ENCODE measurements at regions not wholly inside any gene's neighbourhood (a gene's known extent, or its start where the extent isn't known, plus 50 kb on each side); places are given as distances from the start of the nearest gene placed in this dataset.
"Not testable (repeated sequence)": the region's sequence is repeated elsewhere in the genome, so short reads cannot be mapped to it uniquely, and the experiment has no call there.

DNA sequence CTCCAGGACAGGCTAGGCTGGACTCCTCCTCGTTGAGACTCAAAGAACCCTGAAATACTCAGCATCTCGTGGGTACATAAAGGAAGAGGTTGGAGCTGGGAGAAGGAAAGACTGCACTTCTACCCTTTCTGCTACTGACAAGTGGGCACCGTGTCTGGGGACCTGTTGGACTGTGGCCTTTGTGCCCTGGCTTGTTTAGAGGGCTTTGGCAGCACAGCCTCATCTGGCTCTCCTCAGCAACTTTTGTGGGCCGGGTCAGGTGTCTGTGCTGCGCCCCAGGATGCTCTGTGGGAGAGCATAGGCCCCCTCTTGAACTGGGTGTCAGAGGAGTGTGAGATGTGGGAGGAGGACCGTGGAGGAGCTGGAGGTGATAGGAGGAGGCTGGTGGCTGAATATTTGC lies 142.4 kb downstream of the FCRL5 start:
- intact Hi-C loops (cut with micrococcal nuclease): no loop called here

GRCh38 chr1:157407917-157408525 lies 144.3 kb downstream of the FCRL5 start:
- intact Hi-C loops (cut with micrococcal nuclease): no loop called here

DNA sequence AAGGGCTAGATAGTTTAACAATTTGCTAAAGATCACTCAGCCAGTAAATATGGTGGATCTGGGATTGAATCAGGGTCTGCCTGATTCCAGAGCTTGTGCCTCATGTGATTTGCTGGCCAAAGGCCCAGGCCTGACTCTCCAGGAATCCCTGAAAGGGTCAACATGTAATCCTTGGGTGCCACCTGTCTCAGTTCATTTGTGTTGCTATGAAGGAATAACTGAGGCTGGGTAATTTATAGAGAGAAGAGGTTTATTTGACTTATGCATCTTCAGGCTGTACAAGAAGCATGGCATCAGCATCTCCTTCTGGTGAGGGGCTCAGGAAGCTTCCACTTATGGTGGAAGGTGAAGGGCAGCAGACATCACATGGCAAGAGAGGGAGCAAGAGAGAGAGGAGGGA lies 144.9 kb downstream of the FCRL5 start:
- intact Hi-C loops (cut with micrococcal nuclease): no loop called here

- intact Hi-C loops (cut with micrococcal nuclease): no loop called here
Observed at GRCh38 chr1:157405662-157406061, 146.7 kb downstream of the FCRL5 start.

DNA sequence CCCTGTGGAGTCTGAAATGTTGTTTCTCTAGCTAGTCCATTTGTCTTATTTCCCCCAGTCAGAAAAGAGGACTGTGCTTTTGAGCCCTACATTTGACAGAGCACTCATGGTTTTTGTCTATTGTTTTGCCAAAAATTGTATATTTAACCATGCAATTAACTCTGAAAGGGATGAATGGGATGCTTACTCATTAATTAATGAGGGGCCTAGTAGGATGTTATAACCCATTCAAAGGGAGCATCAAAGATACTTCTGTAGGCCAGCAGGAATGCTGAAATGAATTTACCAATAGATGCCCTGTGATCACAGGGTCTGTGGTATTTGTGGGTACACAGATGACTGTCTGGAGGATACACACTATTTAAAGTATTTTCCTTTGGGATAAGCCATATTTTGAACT lies 147.7 kb downstream of the FCRL5 start:
- intact Hi-C loops (cut with micrococcal nuclease): no loop called here

- intact Hi-C loops (cut with micrococcal nuclease): no loop called here
Observed at GRCh38 chr1:157404063-157404501, 148.2 kb downstream of the FCRL5 start.

DNA sequence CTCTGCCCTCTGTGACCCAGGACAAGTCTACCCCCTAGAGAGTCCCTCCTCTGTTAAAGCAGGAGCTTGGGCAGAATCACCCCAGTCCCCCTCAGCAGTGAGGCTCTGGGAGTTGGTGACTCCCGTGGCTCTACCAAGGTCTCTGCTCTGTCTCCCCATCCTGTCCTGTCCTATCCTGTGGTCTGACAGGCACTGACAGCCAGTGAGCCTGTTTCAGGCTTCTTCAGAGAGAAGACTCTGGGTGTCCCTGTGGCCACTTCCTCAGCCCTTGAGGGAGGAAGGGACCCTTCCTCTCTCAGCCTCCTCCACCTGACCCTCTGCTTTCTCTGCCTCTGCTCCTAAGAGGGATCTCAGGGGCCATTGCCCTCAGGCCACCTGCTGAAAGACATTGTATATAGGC lies 148.7 kb downstream of the FCRL5 start:
- intact Hi-C loops (cut with micrococcal nuclease): no loop called here

DNA sequence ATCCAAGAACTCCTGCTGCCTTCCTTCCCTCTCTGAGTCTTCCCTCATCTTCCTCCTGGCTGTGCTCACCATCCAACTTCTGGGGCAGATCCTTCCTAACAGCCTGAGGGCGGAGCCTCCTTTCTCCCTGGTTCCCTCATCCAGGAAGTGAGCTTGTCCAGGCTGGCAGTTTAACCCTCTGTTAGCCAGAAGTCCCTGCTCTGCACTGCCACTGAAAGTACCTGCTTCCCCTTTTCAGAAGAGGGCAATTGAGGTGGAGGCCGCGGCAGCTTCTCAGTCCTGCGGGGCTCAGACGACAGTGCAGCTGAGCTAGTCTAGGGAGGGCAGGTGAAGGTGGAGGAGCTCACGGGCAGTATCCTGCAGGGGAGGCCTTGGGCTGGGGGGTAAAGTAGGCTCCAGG lies 149.1 kb downstream of the FCRL5 start:
- intact Hi-C loops (cut with micrococcal nuclease): no loop called here

DNA sequence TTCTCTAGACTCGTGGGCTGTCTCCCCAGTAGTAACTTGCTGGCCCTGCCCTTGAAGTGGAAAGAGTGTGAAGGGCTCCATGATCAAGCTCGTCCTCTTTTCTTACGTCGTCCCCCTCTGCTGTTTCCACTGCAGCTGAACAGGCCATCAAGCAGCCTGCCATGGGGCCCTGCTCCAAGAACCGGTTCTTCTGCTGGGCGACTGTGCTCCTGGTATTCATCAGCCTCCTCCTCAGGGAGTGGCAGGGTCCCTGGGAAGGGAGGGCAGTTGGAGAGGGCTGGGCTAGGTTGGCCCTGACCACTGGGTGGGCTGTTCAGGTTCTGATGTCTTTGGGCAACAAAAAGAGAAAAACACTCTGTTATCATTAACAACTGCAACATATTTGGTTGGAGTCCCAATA lies 151.5 kb downstream of the FCRL5 start:
- intact Hi-C loops (cut with micrococcal nuclease): no loop called here

- intact Hi-C loops (cut with micrococcal nuclease): no loop called here
Observed at GRCh38 chr1:157399984-157400382, 152.3 kb downstream of the FCRL5 start.

DNA sequence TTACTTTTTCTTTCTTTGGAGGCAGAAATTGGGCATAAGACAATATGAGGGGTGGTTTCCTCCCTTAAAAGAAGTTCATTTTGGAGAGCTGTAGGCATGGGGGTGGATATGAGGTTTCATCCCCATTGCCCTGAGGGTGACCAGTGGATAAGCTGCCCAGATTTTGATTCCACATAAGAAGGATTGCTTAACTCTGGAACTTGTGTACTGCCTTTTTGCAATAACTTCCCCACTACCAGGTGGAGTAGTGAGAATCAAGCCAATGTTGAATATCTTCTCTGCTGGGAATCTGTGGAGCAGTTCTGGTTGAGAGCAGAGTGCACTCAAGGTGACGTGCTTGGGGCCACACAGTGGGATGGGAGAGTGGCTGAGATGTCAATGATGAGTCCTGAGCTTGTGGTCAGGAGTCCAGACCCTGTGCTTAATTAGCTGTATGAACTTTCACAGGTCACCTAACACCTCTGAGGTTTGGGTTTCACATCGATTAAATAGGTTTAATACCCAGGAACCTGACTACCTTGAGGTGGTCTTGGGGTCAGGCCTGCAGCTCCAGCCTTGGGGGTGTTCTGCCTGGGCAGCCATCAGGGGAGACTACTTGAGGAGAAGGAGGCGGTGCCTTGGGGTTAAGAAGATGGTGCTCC lies 152.9 kb downstream of the FCRL5 start:
- intact Hi-C loops (cut with micrococcal nuclease): no loop called here

- intact Hi-C loops (cut with micrococcal nuclease): no loop called here
Observed at GRCh38 chr1:157390651-157391050, 161.7 kb downstream of the FCRL5 start.

DNA sequence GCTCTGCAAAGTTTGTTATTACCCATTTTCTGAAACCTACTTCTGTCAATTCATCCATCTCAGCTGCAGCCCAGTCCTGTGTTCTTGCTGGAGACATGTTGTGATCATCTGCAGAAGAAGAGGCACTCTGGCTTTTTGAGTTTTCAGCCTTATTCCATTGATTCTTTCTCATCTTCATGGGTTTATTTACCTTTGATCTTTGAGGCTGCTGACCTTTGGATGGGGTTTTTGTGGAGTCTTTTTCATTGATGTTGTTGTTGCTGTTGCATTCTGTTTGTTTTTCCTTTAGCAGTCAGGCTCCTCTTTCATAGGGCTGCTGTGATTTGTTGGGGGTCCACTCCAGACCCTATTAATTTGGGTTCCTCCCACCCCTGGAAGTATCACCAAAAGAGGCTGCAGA lies 164.3 kb downstream of the FCRL5 start:
- intact Hi-C loops (cut with micrococcal nuclease): no loop called here

DNA sequence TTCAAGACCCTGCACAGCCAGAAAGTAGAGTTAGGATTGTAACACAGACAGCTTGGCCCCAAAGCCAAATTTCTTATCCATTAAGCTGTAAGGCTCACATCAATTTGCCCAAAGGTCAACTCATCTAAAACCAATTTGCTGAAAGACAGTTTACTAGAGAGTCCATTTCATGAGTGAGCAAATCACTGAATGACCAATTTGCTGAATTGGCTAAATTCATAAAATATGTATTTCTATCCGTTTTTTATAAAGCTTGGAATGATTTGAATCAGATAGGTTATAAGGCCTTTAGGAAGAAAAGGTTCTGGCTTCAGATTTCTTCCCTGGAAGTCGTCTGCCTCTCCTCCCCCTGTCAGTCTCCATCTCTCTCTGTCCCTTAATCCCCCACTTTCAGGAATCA lies 168.1 kb downstream of the FCRL5 start:
- intact Hi-C loops (cut with micrococcal nuclease): no loop called here

GRCh38 chr1:157382351-157382750 lies 170.0 kb downstream of the FCRL5 start:
- intact Hi-C loops (cut with micrococcal nuclease): no loop called here

DNA sequence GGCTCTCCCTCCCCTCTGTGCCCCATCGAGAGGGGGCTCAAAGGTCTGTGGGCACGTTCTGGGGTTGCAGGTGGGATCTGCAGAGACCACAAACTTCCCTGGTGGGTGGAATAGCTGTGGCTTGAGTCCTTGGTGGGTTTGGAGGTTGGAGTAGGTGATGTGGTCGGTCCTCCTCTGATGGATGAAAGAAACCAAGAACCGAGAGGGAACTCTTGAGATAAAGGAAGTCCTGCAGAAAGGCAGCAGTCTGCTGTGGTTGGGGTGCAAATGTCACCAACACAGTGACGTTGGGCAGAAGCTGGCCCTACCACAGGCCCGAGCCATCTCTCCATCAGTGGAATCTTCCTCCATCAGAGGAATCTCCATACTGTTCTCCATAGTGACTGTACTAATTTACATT lies 171.8 kb downstream of the FCRL5 start:
- intact Hi-C loops (cut with micrococcal nuclease): no loop called here

DNA sequence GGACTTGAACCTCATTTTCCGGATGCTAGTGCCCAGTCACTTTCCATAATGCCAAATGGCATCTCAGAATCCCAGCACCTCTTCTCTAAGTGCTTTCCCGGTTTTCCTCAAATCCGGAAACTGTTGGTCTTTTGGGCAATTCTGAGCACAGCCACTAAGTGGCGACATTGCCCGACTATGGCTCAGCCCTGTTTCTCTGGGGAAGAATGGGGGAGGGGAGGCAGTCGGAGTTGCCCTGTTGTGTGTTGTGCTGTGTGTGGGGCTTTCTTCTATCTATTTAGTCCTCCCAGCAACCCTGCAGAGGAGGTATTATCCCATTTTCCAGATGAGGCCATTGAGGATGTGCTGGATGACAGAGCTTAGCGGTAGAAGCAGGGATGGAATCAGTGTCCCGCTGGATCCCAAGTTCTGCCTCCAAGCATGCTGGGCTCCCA lies 175.0 kb downstream of the FCRL5 start:
- intact Hi-C loops (cut with micrococcal nuclease): not testable (repeated sequence)

DNA sequence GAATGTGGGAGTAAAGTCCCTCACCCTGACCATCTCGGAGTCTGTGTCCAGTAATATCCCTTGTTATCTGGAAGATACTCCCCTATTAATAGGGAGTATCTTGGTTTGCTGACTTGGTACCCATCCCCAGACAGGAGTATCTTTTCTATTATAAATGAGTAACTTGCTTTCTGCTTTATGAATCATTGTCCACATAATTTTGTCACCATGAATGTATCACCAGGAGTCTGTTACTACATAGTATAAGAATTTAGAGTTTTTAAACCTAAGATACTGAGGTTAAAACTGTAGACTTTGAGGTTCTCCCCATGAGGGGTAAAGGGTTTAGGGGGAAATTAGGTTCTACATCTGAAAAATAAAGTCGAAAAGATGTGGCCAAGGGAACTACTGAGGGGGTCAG lies 175.6 kb downstream of the FCRL5 start:
- intact Hi-C loops (cut with micrococcal nuclease): no loop called here

DNA sequence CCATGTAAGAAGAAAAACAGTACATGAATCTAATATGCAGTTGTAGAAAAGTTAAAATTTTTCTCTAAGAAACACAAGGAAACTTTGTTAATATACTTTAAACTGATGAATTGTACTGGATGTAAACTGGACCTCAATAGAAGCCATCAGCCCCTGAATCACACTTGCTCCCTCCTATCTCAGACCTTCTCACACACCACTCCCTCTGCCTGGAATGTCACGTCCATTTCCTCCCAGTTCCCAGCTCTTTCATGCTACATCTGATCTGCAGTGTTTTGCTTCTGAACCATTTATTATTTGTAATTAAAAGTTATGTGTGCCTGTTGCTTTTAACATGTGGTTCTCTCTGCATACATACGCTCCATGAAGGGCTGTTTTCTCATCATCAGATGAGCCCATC lies 180.0 kb downstream of the FCRL5 start:
- intact Hi-C loops (cut with micrococcal nuclease): not testable (repeated sequence)

DNA sequence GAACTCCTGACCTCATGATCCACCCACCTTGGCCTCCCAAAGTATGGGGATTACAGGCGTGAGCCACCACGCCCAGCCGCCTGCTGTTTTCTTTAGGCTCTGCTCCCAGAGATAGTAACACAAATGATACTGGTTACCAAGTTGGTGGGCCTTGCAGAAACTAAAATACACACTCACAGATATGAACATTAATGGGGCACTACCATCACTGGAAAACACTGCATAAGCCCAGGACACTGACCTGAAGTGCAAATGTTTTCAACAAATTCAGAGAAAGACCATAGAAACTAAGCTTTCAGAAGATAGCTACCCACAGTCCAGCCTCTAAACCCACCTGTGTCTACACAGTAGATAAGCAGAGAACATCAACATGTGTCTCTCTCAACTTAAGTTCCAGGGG lies 180.5 kb downstream of the FCRL5 start:
- intact Hi-C loops (cut with micrococcal nuclease): loop anchor here (2.0 kb wide), 1 partner anchor 117 kb away; no protein-coding TSS in a partner anchor

- intact Hi-C loops (cut with micrococcal nuclease): loop anchor here (2.0 kb wide), 1 partner anchor 118 kb away; no protein-coding TSS in a partner anchor
Observed at GRCh38 chr1:157371221-157371620, 181.1 kb downstream of the FCRL5 start.

DNA sequence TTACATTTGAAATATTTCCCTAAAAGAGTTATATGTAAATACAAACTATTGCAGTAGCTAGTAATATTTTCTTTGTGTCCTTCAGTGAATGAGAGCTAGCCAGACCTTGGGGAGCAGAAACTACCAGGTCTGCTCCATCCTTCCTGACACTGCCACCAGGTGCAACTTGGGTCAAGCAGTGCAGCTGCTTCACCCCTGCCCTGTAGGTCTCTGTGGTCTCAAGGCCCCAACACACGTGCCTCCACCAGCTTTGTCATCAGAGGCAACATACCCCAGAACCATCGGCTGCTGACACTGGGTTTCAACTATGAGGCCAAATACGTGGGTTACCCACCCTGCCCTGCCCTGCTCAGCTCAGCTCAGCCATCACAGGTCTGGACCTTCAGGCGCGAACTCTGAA lies 181.6 kb downstream of the FCRL5 start:
- intact Hi-C loops (cut with micrococcal nuclease): loop anchor here (2.0 kb wide), 1 partner anchor 118 kb away; no protein-coding TSS in a partner anchor
